NCI-H460 (cell line): ENCODE measurements at regions not wholly inside any gene's neighbourhood (a gene's known extent, or its start where the extent isn't known, plus 50 kb on each side); places are given as distances from the start of the nearest gene placed in this dataset.
"Not testable (repeated sequence)": the region's sequence is repeated elsewhere in the genome, so short reads cannot be mapped to it uniquely, and the experiment has no call there.

Experiments
- DNase-seq: peaks from one replicate; pipeline ENCODE4 v3.0.0-alpha.2; 2016; ENCODE audit warnings: low read depth; ENCODE audit errors: extremely low read depth

DNA sequence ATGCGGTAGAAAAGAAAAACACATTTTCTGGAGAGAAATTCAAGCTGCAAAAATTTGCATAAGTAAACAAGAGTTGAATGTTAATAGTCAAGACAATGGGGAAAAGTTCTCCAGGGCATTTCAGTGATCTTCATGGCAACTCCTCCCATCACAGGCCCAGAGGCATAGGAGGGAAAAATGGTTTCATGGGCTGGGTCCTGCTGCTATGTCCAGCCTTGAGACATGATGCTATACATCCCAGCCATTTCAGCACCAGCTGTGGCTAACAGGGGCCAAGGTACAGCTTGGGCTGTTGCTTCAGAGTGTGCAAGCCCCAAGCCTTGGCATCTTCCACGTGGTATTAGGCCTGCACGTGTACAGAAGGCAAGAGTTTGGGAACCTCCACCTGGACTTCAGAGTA lies 118.6 kb upstream of the DLGAP1 start:
- DNase-seq: no peak

- no peak for DNase-seq
Observed at GRCh38 chr18:4557502-4557901, 102.4 kb upstream of the DLGAP1 start.

DNA sequence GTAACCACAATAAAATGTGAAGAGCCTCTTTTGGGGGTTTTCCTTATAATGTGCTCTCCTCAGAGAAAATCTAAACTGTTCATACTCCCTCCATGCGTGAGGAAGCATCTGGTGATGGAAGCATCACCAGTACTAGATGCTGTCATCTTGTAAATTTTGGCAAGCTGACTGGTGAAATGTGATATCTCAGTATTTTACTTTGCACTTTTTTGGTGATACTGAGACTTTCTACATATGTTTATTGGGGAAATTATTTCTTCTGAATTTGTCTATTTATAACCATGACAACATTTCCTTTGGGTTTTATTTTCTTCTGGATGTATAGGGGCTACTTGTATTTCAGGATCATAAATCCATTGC lies 95.9 kb upstream of the DLGAP1 start:
- no peak for DNase-seq

- DNase-seq: no peak
Observed at GRCh38 chr18:4549164-4549872, 94.2 kb upstream of the DLGAP1 start.

- no peak for DNase-seq
Observed at GRCh38 chr18:4547126-4547525, 92.0 kb upstream of the DLGAP1 start.

DNA sequence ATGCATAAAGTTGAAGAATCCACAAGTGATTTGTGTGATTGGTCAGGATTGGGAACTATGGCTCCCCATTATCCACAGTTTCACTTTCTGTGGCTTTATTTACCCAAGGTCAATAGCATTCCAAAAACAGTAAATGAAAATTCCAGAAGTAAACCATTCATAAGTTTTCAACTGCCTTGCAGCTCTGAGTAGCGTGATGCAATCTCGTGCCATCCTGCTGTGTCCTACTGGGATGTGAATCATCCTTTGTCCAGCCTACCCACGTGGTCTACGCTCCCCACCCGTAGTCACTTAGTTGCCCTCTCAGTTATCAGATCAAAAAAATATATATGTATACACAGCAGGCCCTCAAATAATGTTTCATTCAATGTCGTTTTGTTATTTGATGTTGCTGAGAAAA lies 89.0 kb upstream of the DLGAP1 start:
- peak; percentile 55 for DNase-seq

DNA sequence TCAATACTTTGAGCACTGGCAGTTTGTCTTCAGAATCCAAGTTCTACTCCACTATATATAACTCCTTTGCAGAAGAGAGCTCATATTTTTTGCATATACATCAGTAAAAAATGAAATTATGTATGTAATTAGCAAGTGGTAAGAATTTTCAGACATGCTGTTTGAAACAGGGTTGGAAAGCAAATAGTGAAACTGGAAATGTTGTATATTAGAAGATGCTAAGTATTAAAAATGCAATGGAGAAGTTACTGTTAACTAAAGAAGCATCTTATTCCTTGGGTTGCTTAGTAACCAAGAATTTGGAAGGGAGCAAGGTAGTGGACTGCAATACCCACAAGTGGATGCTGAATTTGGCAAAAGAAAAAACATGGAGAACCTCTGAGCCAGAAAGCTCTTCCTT lies 88.6 kb upstream of the DLGAP1 start:
- DNase-seq: no peak

DNA sequence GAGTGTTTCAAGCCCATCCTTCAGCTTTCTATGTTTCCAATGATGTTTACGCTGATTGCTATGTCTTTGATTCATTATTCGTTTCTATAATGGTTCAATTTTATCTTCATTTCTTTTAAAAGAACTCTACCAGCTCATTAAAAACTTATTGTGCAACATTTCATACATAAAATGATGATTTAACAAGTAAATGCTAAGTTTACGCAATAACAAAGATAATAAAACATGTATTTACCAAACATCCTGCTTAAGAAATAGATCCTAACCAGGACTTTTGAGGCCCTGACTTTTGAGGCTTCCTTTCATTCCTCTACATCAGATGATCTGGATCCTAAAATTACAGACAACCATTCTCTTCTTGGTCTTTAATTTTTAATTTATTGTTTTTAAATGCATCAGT lies 86.5 kb upstream of the DLGAP1 start:
- peak; percentile 7 for DNase-seq

GRCh38 chr18:4536447-4536846 lies 81.3 kb upstream of the DLGAP1 start:
- DNase-seq: no peak

DNA sequence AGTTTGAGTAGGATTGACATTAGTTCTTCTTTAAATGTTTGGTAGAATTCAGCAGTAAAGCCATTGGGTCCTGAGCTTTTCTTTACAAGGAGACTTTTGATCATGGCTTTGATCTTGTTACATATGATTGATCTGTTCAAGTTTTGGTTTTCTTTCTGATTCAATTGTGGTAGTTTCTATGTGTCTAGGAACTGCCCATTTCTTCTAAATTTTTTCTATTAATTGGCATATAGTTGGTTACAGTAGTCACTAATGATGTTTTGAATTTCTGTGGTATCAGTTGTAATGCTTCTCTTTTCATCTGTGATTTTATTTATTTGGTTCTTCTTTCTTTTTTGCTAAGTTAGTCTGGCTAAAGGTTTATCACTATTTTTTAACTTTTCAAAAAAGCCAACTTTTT lies 73.3 kb upstream of the DLGAP1 start:
- DNase-seq: no peak

GRCh38 chr18:4527826-4528225 lies 72.7 kb upstream of the DLGAP1 start:
- not testable (repeated sequence) for DNase-seq

GRCh38 chr18:4524096-4524495 lies 69.0 kb upstream of the DLGAP1 start:
- DNase-seq: no peak

GRCh38 chr18:4511166-4511565 lies 56.1 kb upstream of the DLGAP1 start:
- no peak for DNase-seq

GRCh38 chr18:4510711-4511110 lies 55.6 kb upstream of the DLGAP1 start:
- DNase-seq: no peak

GRCh38 chr18:4510160-4510559 lies 55.1 kb upstream of the DLGAP1 start:
- DNase-seq: no peak
